ENCODE measurements at regions not wholly inside any gene's neighbourhood (a gene's known extent, or its start where the extent isn't known, plus 50 kb on each side); places are given as distances from the start of the nearest gene placed in this dataset.

- Histone ChIP-seq H2AFZ (no peak overlapping the region), H4K20me1 (ENCODE audit: insufficient read depth) (no peaks in the 10 kb centered on the region), H3K9me3 (ENCODE audit: low read depth) (no peaks in the 10 kb centered on the region), H3K27ac (no peak overlapping the region), H3K27me3 (replicated peaks; ENCODE audit: insufficient read depth) (no peaks in the 10 kb centered on the region), H3K4me1 (ENCODE audit: insufficient read depth) (no peaks in the 10 kb centered on the region), H3K36me3 (ENCODE audit: low read depth) (no peaks in the 10 kb centered on the region), H3K4me3 (no peak overlapping the region), H3K4me2 (ENCODE audit: unreplicated experiment) (no peak overlapping the region), H3K9ac (no peak overlapping the region), H3F3A (ENCODE audit: insufficient read depth) (no peaks in the 10 kb centered on the region), H3K79me2 (ENCODE audit: insufficient read depth) (no peaks in the 10 kb centered on the region), H3K9me2 (ENCODE audit: insufficient read depth) (no peaks in the 10 kb centered on the region)
- in situ Hi-C loops (cut with MboI), result no loop called here
- WGBS, 2 experiments (ENCODE audit: low coverage in 1 of 2, low lambda C conversion rate in 2 of 2, missing lambda C conversion rate in 2 of 2), result 49 to 50% methylated on average over 2 of the region's 2 CpGs
- TF ChIP-seq EZH2phosphoT487 (IDR thresholded peaks at IDR 0.05; ENCODE audit: insufficient read depth, low read depth) (no peak), EZH2 (IDR thresholded peaks at IDR 0.05; ENCODE audit: insufficient read depth, poor library complexity, severe bottlenecking) (no peak)
- DNase-seq, result no peak
Observed at GRCh38 chr3:40848421-40848820, 323.7 kb downstream of the ZNF621 start.

- Histone ChIP-seq H3K79me2 (ENCODE audit: insufficient read depth) (no peaks in the 10 kb centered on the region), H3K27me3 (replicated peaks; ENCODE audit: insufficient read depth) (no peaks in the 10 kb centered on the region), H3K36me3 (ENCODE audit: low read depth) (no peaks in the 10 kb centered on the region), H3K4me3 (no peak overlapping the region), H3K4me2 (ENCODE audit: unreplicated experiment) (no peak overlapping the region), H3K9me3 (ENCODE audit: low read depth) (no peaks in the 10 kb centered on the region), H2AFZ (no peak overlapping the region), H3F3A (ENCODE audit: insufficient read depth) (no peaks in the 10 kb centered on the region), H3K9me2 (ENCODE audit: insufficient read depth) (no peaks in the 10 kb centered on the region), H3K27ac (no peak overlapping the region), H4K20me1 (ENCODE audit: insufficient read depth) (no peaks in the 10 kb centered on the region), H3K9ac (no peak overlapping the region), H3K4me1 (ENCODE audit: insufficient read depth) (no peaks in the 10 kb centered on the region)
- in situ Hi-C loops (cut with MboI), result no loop called here
- TF ChIP-seq EZH2 (IDR thresholded peaks at IDR 0.05; ENCODE audit: insufficient read depth, poor library complexity, severe bottlenecking), result no peak
- no peak for DNase-seq
- 38 to 44% methylated on average over 4 of the region's 4 CpGs for WGBS, 2 experiments (ENCODE audit: low coverage in 1 of 2, low lambda C conversion rate in 2 of 2, missing lambda C conversion rate in 2 of 2)
Observed at GRCh38 chr3:40850861-40851260, 326.1 kb downstream of the ZNF621 start.

GRCh38 chr3:40851836-40852235, 327.1 kb downstream of the ZNF621 start:
- H3K4me3 ChIP-seq, result no peak overlapping the region
- no peaks in the 10 kb centered on the region for H3K4me1 ChIP-seq (ENCODE audit: insufficient read depth)
- H3F3A ChIP-seq (ENCODE audit: insufficient read depth), result no peaks in the 10 kb centered on the region
- H3K9me2 ChIP-seq (ENCODE audit: insufficient read depth), result no peaks in the 10 kb centered on the region
- H3K9ac ChIP-seq, result no peak overlapping the region
- no peak overlapping the region for H3K4me2 ChIP-seq (ENCODE audit: unreplicated experiment)
- H3K36me3 ChIP-seq (ENCODE audit: low read depth), result no peaks in the 10 kb centered on the region
- H3K27me3 ChIP-seq (replicated peaks; ENCODE audit: insufficient read depth), result no peaks in the 10 kb centered on the region
- no peaks in the 10 kb centered on the region for H3K79me2 ChIP-seq (ENCODE audit: insufficient read depth)
- no peak overlapping the region for H3K27ac ChIP-seq
- no peaks in the 10 kb centered on the region for H4K20me1 ChIP-seq (ENCODE audit: insufficient read depth)
- TF ChIP-seq EZH2phosphoT487 (IDR thresholded peaks at IDR 0.05; ENCODE audit: insufficient read depth, low read depth) (no peak), EZH2 (IDR thresholded peaks at IDR 0.05; ENCODE audit: insufficient read depth, poor library complexity, severe bottlenecking) (no peak)
- in situ Hi-C loops (cut with MboI), result no loop called here
- H3K9me3 ChIP-seq (ENCODE audit: low read depth), result no peaks in the 10 kb centered on the region
- H2AFZ ChIP-seq, result no peak overlapping the region
- no peak for DNase-seq
- 59 to 62% methylated on average over 3 of the region's 3 CpGs for WGBS, 2 experiments (ENCODE audit: low coverage in 1 of 2, low lambda C conversion rate in 2 of 2, missing lambda C conversion rate in 2 of 2)

GRCh38 chr3:40852712-40853111, 328.0 kb downstream of the ZNF621 start:
- Histone ChIP-seq H3K9me2 (ENCODE audit: insufficient read depth) (no peaks in the 10 kb centered on the region), H3K9ac (no peak overlapping the region), H4K20me1 (ENCODE audit: insufficient read depth) (no peaks in the 10 kb centered on the region), H3K36me3 (ENCODE audit: low read depth) (no peaks in the 10 kb centered on the region), H3K27ac (no peak overlapping the region), H3K27me3 (replicated peaks; ENCODE audit: insufficient read depth) (no peaks in the 10 kb centered on the region), H3K79me2 (ENCODE audit: insufficient read depth) (no peaks in the 10 kb centered on the region), H3F3A (ENCODE audit: insufficient read depth) (no peaks in the 10 kb centered on the region), H3K4me1 (ENCODE audit: insufficient read depth) (no peaks in the 10 kb centered on the region), H2AFZ (no peak overlapping the region), H3K9me3 (ENCODE audit: low read depth) (no peaks in the 10 kb centered on the region), H3K4me3 (no peak overlapping the region), H3K4me2 (ENCODE audit: unreplicated experiment) (no peak overlapping the region)
- WGBS, 2 experiments (ENCODE audit: low coverage in 1 of 2, low lambda C conversion rate in 2 of 2, missing lambda C conversion rate in 2 of 2), result 61 to 69% methylated on average over 2 of the region's 2 CpGs
- in situ Hi-C loops (cut with MboI), result no loop called here
- DNase-seq, result no peak
- TF ChIP-seq EZH2 (IDR thresholded peaks at IDR 0.05; ENCODE audit: insufficient read depth, poor library complexity, severe bottlenecking) (no peak), EZH2phosphoT487 (IDR thresholded peaks at IDR 0.05; ENCODE audit: insufficient read depth, low read depth) (no peak)

GRCh38 chr3:40853474-40853873, 328.7 kb downstream of the ZNF621 start:
- 36 to 42% methylated on average over 4 of the region's 4 CpGs for WGBS, 2 experiments (ENCODE audit: low coverage in 1 of 2, low lambda C conversion rate in 2 of 2, missing lambda C conversion rate in 2 of 2)
- no peaks in the 10 kb centered on the region for H4K20me1 ChIP-seq (ENCODE audit: insufficient read depth)
- no peak overlapping the region for H3K4me3 ChIP-seq
- in situ Hi-C loops (cut with MboI), result no loop called here
- no peak overlapping the region for H3K9ac ChIP-seq
- no peaks in the 10 kb centered on the region for H3K9me2 ChIP-seq (ENCODE audit: insufficient read depth)
- no peak overlapping the region for H3K27ac ChIP-seq
- TF ChIP-seq EZH2phosphoT487 (IDR thresholded peaks at IDR 0.05; ENCODE audit: insufficient read depth, low read depth), result no peak
- no peak for TF ChIP-seq EZH2 (IDR thresholded peaks at IDR 0.05; ENCODE audit: insufficient read depth, poor library complexity, severe bottlenecking)
- no peak for DNase-seq
- no peaks in the 10 kb centered on the region for H3K36me3 ChIP-seq (ENCODE audit: low read depth)
- no peaks in the 10 kb centered on the region for H3F3A ChIP-seq (ENCODE audit: insufficient read depth)
- H3K79me2 ChIP-seq (ENCODE audit: insufficient read depth), result no peaks in the 10 kb centered on the region
- no peaks in the 10 kb centered on the region for H3K27me3 ChIP-seq (replicated peaks; ENCODE audit: insufficient read depth)
- H3K4me2 ChIP-seq (ENCODE audit: unreplicated experiment), result no peak overlapping the region
- H2AFZ ChIP-seq, result no peak overlapping the region
- no peaks in the 10 kb centered on the region for H3K4me1 ChIP-seq (ENCODE audit: insufficient read depth)
- no peaks in the 10 kb centered on the region for H3K9me3 ChIP-seq (ENCODE audit: low read depth)
